H1 (cell line): ENCODE measurements at regions not wholly inside any gene's neighbourhood (a gene's known extent, or its start where the extent isn't known, plus 50 kb on each side); places are given as distances from the start of the nearest gene placed in this dataset.

Source experiments
- CTCF ChIA-PET: fragments of 300-600 bp; sonication (Branson Sonifier 250); formaldehyde crosslinking; loops from one replicate; lab custom pipeline; 2021; ENCODE audit not compliant: partially characterized antibody; lab: Charles Lee
- POLR2A ChIA-PET: fragments of 300-600 bp; sonication (Branson Sonifier 250); formaldehyde crosslinking; loops from one replicate; lab custom pipeline; 2021; ENCODE audit warnings: inconsistent platforms; ENCODE audit not compliant: partially characterized antibody; lab: Charles Lee
- DNase-seq, 2 experiments: peaks; one replicate each; pipeline versions ENCODE4 v3.0.0 to v3.0.0-alpha.2; 2010 to 2022; ENCODE audit warnings: low spot score in 2 of 2, low read depth in 1 of 2, mixed read lengths in 1 of 2
- FAIRE-seq: peaks from 2 replicates; lab custom pipeline; 2011; peaks lifted over from hg19 to GRCh38; lab: Jason Lieb, UNC
- H2AFZ ChIP-seq: 2 replicates; pipeline ENCODE4 v1.8.1; 2012; ENCODE audit warnings: low read length, inconsistent platforms
- H2AK5ac ChIP-seq: 2 replicates; pipeline ENCODE4 v1.6.1; 2013; ENCODE audit warnings: low read depth, low read length
- H2BK120ac ChIP-seq: replicated peaks from 2 replicates; pipeline ENCODE3; 2013; ENCODE audit warnings: low read depth, low read length, inconsistent platforms
- H2BK12ac ChIP-seq: 2 replicates; pipeline ENCODE4 v1.6.1; 2013; ENCODE audit warnings: low read depth, low read length
- H2BK15ac ChIP-seq: 2 replicates; pipeline ENCODE4 v1.6.1; 2013; ENCODE audit warnings: low read length
- H2BK20ac ChIP-seq: 2 replicates; pipeline ENCODE4 v1.6.1; 2013; ENCODE audit warnings: low read length
- H2BK5ac ChIP-seq: 2 replicates; pipeline ENCODE4 v1.6.1; 2013; ENCODE audit warnings: low read depth, low read length
- H3K14ac ChIP-seq: 2 replicates; pipeline ENCODE4 v1.6.1; 2013; ENCODE audit warnings: inconsistent platforms; ENCODE audit not compliant: insufficient read length
- H3K18ac ChIP-seq: 2 replicates; pipeline ENCODE4 v1.6.1; 2013; ENCODE audit warnings: low read length; ENCODE audit errors: extremely low read depth
- H3K23ac ChIP-seq: 2 replicates; pipeline ENCODE4 v1.6.1; 2013; ENCODE audit warnings: inconsistent platforms; ENCODE audit not compliant: insufficient read length
- H3K23me2 ChIP-seq: 2 replicates; pipeline ENCODE4 v1.6.1; 2013; ENCODE audit warnings: low read depth, low read length
- H3K27ac ChIP-seq: 2 replicates; pipeline ENCODE4 v1.6.1; 2011; ENCODE audit warnings: low read depth, low read length, inconsistent platforms
- H3K27me3 ChIP-seq, 4 experiments: replicated peaks in 1 of 4; 1 replicate in 1 of 4; 2 replicates in 3 of 4; pipeline versions ENCODE4 v1.6.1 to v1.8.1; 2011 to 2013; ENCODE audit warnings: low read length in 3 of 4, mild to moderate bottlenecking in 3 of 4, inconsistent platforms in 2 of 4, mixed read lengths in 2 of 4, moderate library complexity in 1 of 4; ENCODE audit not compliant: control insufficient read depth in 3 of 4, insufficient read depth in 3 of 4; ENCODE audit errors: extremely low read depth in 1 of 4
- H3K36me3 ChIP-seq, 4 experiments: 2 replicates each; pipeline versions ENCODE4 v1.6.1 to v1.8.1; 2011 to 2013; ENCODE audit warnings: mild to moderate bottlenecking in 4 of 4, low read length in 3 of 4, moderate library complexity in 2 of 4, control low read depth in 1 of 4, inconsistent platforms in 1 of 4; ENCODE audit not compliant: insufficient read depth in 4 of 4, control insufficient read depth in 2 of 4
- H3K4ac ChIP-seq: replicated peaks from 2 replicates; pipeline ENCODE3; 2013; ENCODE audit warnings: low read length, low read depth, mixed read lengths, inconsistent platforms; ENCODE audit not compliant: insufficient read length
- H3K4me1 ChIP-seq, 4 experiments: replicated peaks in 1 of 4; 1 replicate in 1 of 4; 2 replicates in 3 of 4; pipeline versions ENCODE4 v1.6.1 to v1.8.1; 2011 to 2013; ENCODE audit warnings: low read length in 3 of 4, inconsistent platforms in 2 of 4, mixed read lengths in 1 of 4; ENCODE audit not compliant: insufficient read depth in 4 of 4, control insufficient read depth in 3 of 4
- H3K4me2 ChIP-seq, 2 experiments: 2 replicates each; pipeline versions ENCODE4 v1.6.1 to v1.8.1; 2011 to 2013; ENCODE audit warnings: low read depth in 2 of 2, low read length in 2 of 2, control low read depth in 1 of 2, inconsistent platforms in 1 of 2, mild to moderate bottlenecking in 1 of 2; ENCODE audit not compliant: insufficient read depth in 1 of 2
- H3K4me3 ChIP-seq, 4 experiments: fragments of 200-600, 300-600 bp in 1 of 4; sonication (generic), shearing (Covaris generic), sonication (Bioruptor Twin) in 1 of 4; 2 replicates each; pipeline versions ENCODE4 v1.5.1 to v1.8.1; 2011 to 2016; ENCODE audit warnings: low read length in 4 of 4, low read depth in 3 of 4, control low read depth in 2 of 4, inconsistent platforms in 2 of 4, mild to moderate bottlenecking in 2 of 4, mixed read lengths in 1 of 4, moderate library complexity in 1 of 4; ENCODE audit not compliant: insufficient read depth in 2 of 4; ENCODE audit errors: extremely low read depth in 1 of 4
- H3K56ac ChIP-seq: replicated peaks from 2 replicates; pipeline ENCODE3; 2013; ENCODE audit warnings: low read depth, mild to moderate bottlenecking, mixed read lengths, low read length, inconsistent platforms; ENCODE audit not compliant: insufficient read length
- H3K79me1 ChIP-seq: 2 replicates; pipeline ENCODE4 v1.6.1; 2013; ENCODE audit warnings: low read depth, low read length, control low read depth
- H3K79me2 ChIP-seq, 2 experiments: 2 replicates each; pipeline versions ENCODE4 v1.6.1 to v1.8.1; 2012 to 2013; ENCODE audit warnings: low read length in 2 of 2, mild to moderate bottlenecking in 2 of 2, inconsistent platforms in 1 of 2; ENCODE audit not compliant: insufficient read depth in 2 of 2, control insufficient read depth in 1 of 2
- H3K9ac ChIP-seq, 4 experiments: replicated peaks in 1 of 4; 1 replicate in 1 of 4; 2 replicates in 3 of 4; pipeline versions ENCODE4 v1.6.1 to v1.8.1; 2011 to 2013; ENCODE audit warnings: low read depth in 3 of 4, low read length in 3 of 4, control low read depth in 2 of 4, mild to moderate bottlenecking in 2 of 4, moderate library complexity in 2 of 4, inconsistent platforms in 1 of 4; ENCODE audit errors: extremely low read depth in 1 of 4
- H3K9me3 ChIP-seq, 2 experiments: 2 replicates each; pipeline versions ENCODE4 v1.6.1 to v1.8.1; 2012 to 2013; ENCODE audit warnings: mild to moderate bottlenecking in 2 of 2, moderate library complexity in 2 of 2, control low read depth in 1 of 2, inconsistent platforms in 1 of 2, low read depth in 1 of 2, low read length in 1 of 2, mixed read lengths in 1 of 2; ENCODE audit not compliant: insufficient read depth in 2 of 2
- H4K20me1 ChIP-seq, 2 experiments: replicated peaks in 1 of 2; 2 replicates each; pipeline versions ENCODE3 to v1.8.1; 2011 to 2013; ENCODE audit warnings: inconsistent platforms in 2 of 2, low read length in 2 of 2, mild to moderate bottlenecking in 1 of 2; ENCODE audit not compliant: insufficient read depth in 2 of 2, control insufficient read depth in 1 of 2
- H4K5ac ChIP-seq: 2 replicates; pipeline ENCODE4 v1.6.1; 2013; ENCODE audit warnings: low read length, low read depth, mixed read lengths, inconsistent platforms; ENCODE audit not compliant: insufficient read length
- H4K8ac ChIP-seq: 2 replicates; pipeline ENCODE4 v1.8.0; 2013; ENCODE audit warnings: mild to moderate bottlenecking, moderate library complexity, low read length, inconsistent platforms; ENCODE audit not compliant: insufficient read depth; ENCODE audit errors: extremely low read depth
- H4K91ac ChIP-seq: replicated peaks from 2 replicates; pipeline ENCODE3; 2013; ENCODE audit warnings: low read length, mixed read lengths, inconsistent platforms; ENCODE audit not compliant: insufficient read length
- BACH1 ChIP-seq: IDR thresholded peaks from 2 replicates; pipeline ENCODE4 v1.6.1; 2012; ENCODE audit warnings: low read length, improper control_type of control experiment
- BCL11A ChIP-seq, 2 experiments: IDR thresholded peaks; one replicate each; pipeline ENCODE4 v1.6.1; 2011; ENCODE audit warnings: low read depth in 2 of 2, low read length in 2 of 2, mild to moderate bottlenecking in 2 of 2
- EZH2 ChIP-seq: fragments of 200-600 bp; sonication (generic); IDR thresholded peaks from 2 replicates; pipeline ENCODE4 v1.7.1; 2012; ENCODE audit warnings: low read depth, mild to moderate bottlenecking, moderate library complexity, low read length, inconsistent platforms; ENCODE audit not compliant: severe bottlenecking
- JUND ChIP-seq: IDR thresholded peaks from 2 replicates; pipeline ENCODE4 v1.6.1; 2011; ENCODE audit warnings: mild to moderate bottlenecking, improper control_type of control experiment, low read length
- KDM4A ChIP-seq: IDR thresholded peaks from one replicate; pipeline ENCODE4 v1.7.1; 2012; ENCODE audit warnings: low read depth, mild to moderate bottlenecking, moderate library complexity, low read length, inconsistent platforms; ENCODE audit not compliant: severe bottlenecking
- MAFK ChIP-seq: IDR thresholded peaks from 2 replicates; pipeline ENCODE4 v1.6.1; 2012; ENCODE audit warnings: low read depth, mild to moderate bottlenecking, improper control_type of control experiment, low read length
- PHF8 ChIP-seq: fragments of 200-600 bp; sonication (generic); conservative IDR thresholded peaks from 2 replicates; pipeline ENCODE4 v1.7.1; 2012; ENCODE audit warnings: low read depth, mild to moderate bottlenecking, inconsistent platforms, low read length, moderate library complexity
- RAD21 ChIP-seq, 2 experiments: IDR thresholded peaks in 1 of 2; conservative IDR thresholded peaks in 1 of 2; 2 replicates each; pipeline ENCODE4 v1.6.1; 2011; ENCODE audit warnings: low read depth in 2 of 2, low read length in 2 of 2, improper control_type of control experiment in 1 of 2, inconsistent platforms in 1 of 2, mild to moderate bottlenecking in 1 of 2, moderate library complexity in 1 of 2
- RNF2 ChIP-seq: fragments of 200-900, 300-1000 bp; sonication (generic); IDR thresholded peaks from 2 replicates; pipeline ENCODE4 v1.7.1; 2016; ENCODE audit warnings: borderline replicate concordance, low read depth, mild to moderate bottlenecking, antibody characterized with exemption, low read length; ENCODE audit not compliant: poor library complexity, severe bottlenecking; ENCODE audit errors: missing control alignments
- SAP30 ChIP-seq: fragments of 300-600 bp; sonication (generic); IDR thresholded peaks from 2 replicates; pipeline ENCODE4 v1.7.1; 2012; ENCODE audit warnings: low read length, moderate library complexity, mild to moderate bottlenecking, inconsistent platforms; ENCODE audit not compliant: insufficient read depth, insufficient replicate concordance
- SIRT6 ChIP-seq: IDR thresholded peaks from one replicate; pipeline ENCODE4 v1.7.1; 2012; ENCODE audit warnings: low read length, inconsistent platforms
- SP4 ChIP-seq: IDR thresholded peaks from 2 replicates; pipeline ENCODE4 v1.6.1; 2012; ENCODE audit warnings: low read length, inconsistent platforms
- SUZ12 ChIP-seq: fragments of 200-600 bp; sonication (generic); IDR thresholded peaks from 2 replicates; pipeline ENCODE4 v1.6.1; 2012; ENCODE audit warnings: mild to moderate bottlenecking, inconsistent platforms, low read length, moderate library complexity, mixed read lengths
- TAF1 ChIP-seq: IDR thresholded peaks from 2 replicates; pipeline ENCODE4 v1.6.1; 2011; ENCODE audit warnings: mild to moderate bottlenecking, low read depth, low read length
- ZNF274 ChIP-seq: IDR thresholded peaks from 2 replicates; pipeline ENCODE4 v1.7.0; 2012; ENCODE audit warnings: low read length, borderline replicate concordance; ENCODE audit errors: extremely low read depth
- WGBS, 2 experiments: shearing (Covaris generic) in 1 of 2; methylation state at CpG; one replicate each; pipeline versions ENCODE4 v1.1.6 to v1.1.7; 2013 to 2015; ENCODE audit warnings: low lambda C conversion rate in 2 of 2, mixed read lengths in 2 of 2, inconsistent platforms in 1 of 2, low coverage in 1 of 2, missing lambda C conversion rate in 1 of 2; ENCODE audit not compliant: insufficient replicate concordance in 2 of 2, insufficient coverage in 1 of 2, insufficient read length in 1 of 2; ENCODE audit errors: extremely low coverage in 1 of 2, missing lambda C conversion rate in 1 of 2; 5-methylcytosine and 5-hydroxymethylcytosine counted together

DNA sequence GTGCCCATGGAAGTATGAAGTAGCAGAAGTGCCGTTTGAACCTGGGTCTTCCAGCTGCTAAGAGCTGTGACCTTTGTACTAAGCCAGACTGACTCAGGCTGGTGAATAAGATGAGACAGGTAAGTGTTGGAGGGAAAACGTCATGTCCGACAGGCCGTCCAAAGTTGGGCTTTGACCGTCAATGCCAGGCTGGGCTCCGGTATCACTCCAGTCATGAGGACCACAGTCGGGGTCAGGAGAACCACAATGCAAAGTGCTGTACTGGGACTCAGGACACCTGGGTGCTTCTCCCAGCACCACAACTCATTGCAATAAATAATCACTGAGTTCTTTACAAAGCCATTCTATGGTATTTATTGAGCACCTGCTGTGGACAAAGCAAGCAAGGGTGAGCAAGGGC is 268.6 kb downstream of the HAPSTR1 start:
- Histone ChIP-seq H3K36me3 (no peaks in the 10 kb centered on the region), H3K23me2 (no peaks in the 10 kb centered on the region), H3K9me3 (peaks cover 0 to 2% of the 10 kb centered on the region in 2 experiments; a peak in 2 of 4 replicates), H3K4ac (no peak overlapping the region), H2BK5ac (no peak overlapping the region), H4K20me1 (no peaks in the 10 kb centered on the region), H3K27ac (no peak overlapping the region), H2BK20ac (no peak overlapping the region), H2BK12ac (no peak overlapping the region), H3K18ac (no peak overlapping the region), H3K4me1 (no peaks in the 10 kb centered on the region), H3K4me2 (no peak overlapping the region), H4K8ac (no peak overlapping the region), H3K14ac (no peak overlapping the region), H4K91ac (no peak overlapping the region), H3K4me3 (no peak overlapping the region), H2BK15ac (no peak overlapping the region), H3K9ac (peak overlapping the region in 1 of 4 experiments; percentile 44; a peak in 2 of 7 replicates), H2AFZ (no peak overlapping the region), H3K27me3 (no peaks in the 10 kb centered on the region), H4K5ac (no peak overlapping the region), H2BK120ac (no peak overlapping the region), H3K56ac (no peak overlapping the region), H2AK5ac (no peak overlapping the region), H3K79me2 (no peaks in the 10 kb centered on the region), H3K23ac (no peak overlapping the region), H3K79me1 (no peaks in the 10 kb centered on the region)
- 98% methylated on average over 7 of the region's 7 CpGs; no CpG with 5 or more reads in 1 of the 2 experiments for WGBS, 2 experiments
- POLR2A ChIA-PET, result no interaction called here
- CTCF ChIA-PET, result no interaction called here
- FAIRE-seq (no peak), DNase-seq (peak in 1 of 2 experiments; percentile 16)
- TF ChIP-seq SP4 (no peak), EZH2 (no peak), KDM4A (no peak), TAF1 (no peak), BACH1 (no peak), SAP30 (no peak), MAFK (no peak), SIRT6 (no peak), PHF8 (no peak), ZNF274 (no peak), JUND (no peak), RAD21 (IDR thresholded peaks at IDR 0.05 in 1 of 2, conservative IDR thresholded peaks at IDR 0.05 in 1 of 2; ENCODE audit: low read depth in 2 of 2, low read length in 2 of 2) (no peak), BCL11A (IDR thresholded peaks at IDR 0.05; ENCODE audit: low read depth in 2 of 2, low read length in 2 of 2) (no peak), RNF2 (no peak), SUZ12 (no peak)
